HepG2 (cell line): ENCODE measurements at regions not wholly inside any gene's neighbourhood (a gene's known extent, or its start where the extent isn't known, plus 50 kb on each side); places are given as distances from the start of the nearest gene placed in this dataset.

ENCODE experiments used
- ATAC-seq: fragments of 200-7000 bp; cut with Tn5 transposase; 3 replicates; pipeline ENCODE4 v1.9.1; 2020; ENCODE audit warnings: mild to moderate bottlenecking, moderate library complexity
- BruUV-seq: library from RNA; stranded (reverse); fragments of 400-500 nt; replicated peaks from 2 replicates; lab custom pipeline; 2021; lab: Mats Ljungman, UMichigan
- CTCF ChIA-PET: fragments of 300-600 bp; formaldehyde crosslinking; extraction: SDS; loops from one replicate; lab custom pipeline; 2021; ENCODE audit warnings: low total read pairs, inconsistent platforms, low intra/inter-chr PET ratio; lab: Yijun Ruan, JAX
- POLR2A ChIA-PET: fragments of 350-600 bp; sonication (Branson Sonifier 250); formaldehyde crosslinking; loops from one replicate; lab custom pipeline; 2020; ENCODE audit warnings: antibody characterized with exemption, inconsistent platforms; lab: Yijun Ruan, JAX
- DNase-seq: peaks from one replicate; pipeline ENCODE4 v3.0.0-alpha.2; 2015; ENCODE audit warnings: low spot score
- FAIRE-seq: peaks from 3 replicates; lab custom pipeline; 2011; peaks lifted over from hg19 to GRCh38; lab: Jason Lieb, UNC
- H2AFZ ChIP-seq: one replicate; pipeline ENCODE4 v1.6.1; 2011; ENCODE audit warnings: low read length, inconsistent platforms
- H3K27ac ChIP-seq: fragments of 300-600 bp; 3 replicates; pipeline ENCODE4 v1.8.0; 2011; ENCODE audit warnings: mixed run types, mild to moderate bottlenecking, mixed read lengths, low read length, inconsistent platforms; ENCODE audit not compliant: insufficient read depth; ENCODE audit errors: extremely low read length
- H3K27me3 ChIP-seq, 2 experiments: fragments of 200-600 bp in 1 of 2; 2 replicates in 1 of 2; 3 replicates in 1 of 2; pipeline versions ENCODE4 v1.6.0 to v1.8.0; 2011; ENCODE audit warnings: low read length in 2 of 2, mild to moderate bottlenecking in 2 of 2, moderate library complexity in 2 of 2, inconsistent platforms in 1 of 2; ENCODE audit not compliant: insufficient read depth in 2 of 2, control insufficient read depth in 1 of 2
- H3K36me3 ChIP-seq, 2 experiments: fragments of 200-600 bp in 1 of 2; replicated peaks in 1 of 2; 2 replicates in 1 of 2; 3 replicates in 1 of 2; pipeline versions ENCODE4 v1.5.1 to v1.8.0; 2011; ENCODE audit warnings: low read length in 2 of 2, inconsistent platforms in 1 of 2; ENCODE audit not compliant: insufficient read depth in 2 of 2, control insufficient read depth in 1 of 2
- H3K4me1 ChIP-seq: 2 replicates; pipeline ENCODE4 v1.5.1; 2012; ENCODE audit warnings: low read length, inconsistent platforms; ENCODE audit not compliant: insufficient read depth
- H3K4me2 ChIP-seq: 2 replicates; pipeline ENCODE4 v1.6.0; 2011; ENCODE audit warnings: low read depth, low read length, inconsistent platforms
- H3K4me3 ChIP-seq, 3 experiments: fragments of 200-600 bp in 1 of 3; sonication (generic), shearing (Covaris generic) in 1 of 3; replicated peaks in 1 of 3; 2 replicates each; pipeline ENCODE4 v1.5.1; 2011 to 2016; ENCODE audit warnings: low read length in 3 of 3, inconsistent platforms in 2 of 3, low read depth in 2 of 3, mild to moderate bottlenecking in 2 of 3, control low read depth in 1 of 3, mixed read lengths in 1 of 3; ENCODE audit not compliant: insufficient read depth in 1 of 3
- H3K79me2 ChIP-seq: one replicate; pipeline ENCODE4 v1.6.1; 2011; ENCODE audit warnings: low read length, inconsistent platforms; ENCODE audit not compliant: insufficient read depth
- H3K9ac ChIP-seq: 2 replicates; pipeline ENCODE4 v1.6.0; 2011; ENCODE audit warnings: mild to moderate bottlenecking, low read depth, low read length, inconsistent platforms; ENCODE audit not compliant: insufficient read depth
- H3K9me3 ChIP-seq: 2 replicates; pipeline ENCODE4 v1.5.1; 2012; ENCODE audit warnings: mild to moderate bottlenecking, low read length
- H4K20me1 ChIP-seq: 2 replicates; pipeline ENCODE4 v1.6.0; 2011; ENCODE audit warnings: inconsistent platforms, mild to moderate bottlenecking, low read length, moderate library complexity; ENCODE audit not compliant: insufficient read depth
- AFF4 ChIP-seq: sonication (generic); formaldehyde crosslinking; IDR thresholded peaks from 2 replicates; pipeline ENCODE4 v1.4.0; 2020; ENCODE audit warnings: missing genetic modification reagents
- ELF3 ChIP-seq: IDR thresholded peaks from 2 replicates; pipeline ENCODE4 v1.6.1; 2016; ENCODE audit warnings: missing genetic modification reagents, missing compliant biosample characterization
- HINFP ChIP-seq: sonication (generic); formaldehyde crosslinking; IDR thresholded peaks from 2 replicates; pipeline ENCODE4 v1.4.0; 2020; ENCODE audit warnings: low read depth, mild to moderate bottlenecking, missing genetic modification reagents
- NR2F2 ChIP-seq: IDR thresholded peaks from 2 replicates; pipeline ENCODE4 v1.6.1; 2012; ENCODE audit warnings: low read depth, inconsistent platforms, borderline replicate concordance
- SMAD3 ChIP-seq: sonication (generic); formaldehyde crosslinking; IDR thresholded peaks from 2 replicates; pipeline ENCODE4 v1.4.0; 2020; ENCODE audit warnings: missing genetic modification reagents
- ZBTB20 ChIP-seq: sonication (generic); formaldehyde crosslinking; IDR thresholded peaks from 2 replicates; pipeline ENCODE4 v1.8.1; 2023; ENCODE audit warnings: missing genetic modification reagents, low read depth, mild to moderate bottlenecking, borderline replicate concordance
- ZBTB37 ChIP-seq: sonication (generic); formaldehyde crosslinking; IDR thresholded peaks from 2 replicates; pipeline ENCODE4 v1.4.0; 2020; ENCODE audit warnings: mild to moderate bottlenecking, missing genetic modification reagents
- ZNF562 ChIP-seq: sonication (generic); formaldehyde crosslinking; IDR thresholded peaks from 2 replicates; pipeline ENCODE4 v1.8.0; 2022; ENCODE audit warnings: missing genetic modification reagents, borderline replicate concordance
- ZNF660 ChIP-seq: sonication (generic); formaldehyde crosslinking; IDR thresholded peaks from 2 replicates; pipeline ENCODE4 v1.5.1; 2020; ENCODE audit warnings: mild to moderate bottlenecking, low read depth, missing genetic modification reagents, borderline replicate concordance
- ZNF770 ChIP-seq: sonication (generic); formaldehyde crosslinking; IDR thresholded peaks from 2 replicates; pipeline ENCODE4 v1.5.0; 2020; ENCODE audit warnings: mild to moderate bottlenecking, missing genetic modification reagents
- WGBS: methylation state at CpG from one replicate; pipeline ENCODE4 v1.1.6; 2017; ENCODE audit warnings: low lambda C conversion rate; 5-methylcytosine and 5-hydroxymethylcytosine counted together
- in situ Hi-C: cut with HindIII; loops from 2 replicates; pipeline ENCODE4 v1.10.0; 2017; ENCODE audit warnings: low pct_unique_long_range_greater_than_20kb; ENCODE audit not compliant: extremely low pct_ligation_motif_present
- intact Hi-C: fragments of 100-400 bp; cut with micrococcal nuclease; formaldehyde crosslinking; loops from one replicate; pipeline ENCODE4 v1.10.0; 2022; ENCODE audit not compliant: unreplicated experiment

DNA sequence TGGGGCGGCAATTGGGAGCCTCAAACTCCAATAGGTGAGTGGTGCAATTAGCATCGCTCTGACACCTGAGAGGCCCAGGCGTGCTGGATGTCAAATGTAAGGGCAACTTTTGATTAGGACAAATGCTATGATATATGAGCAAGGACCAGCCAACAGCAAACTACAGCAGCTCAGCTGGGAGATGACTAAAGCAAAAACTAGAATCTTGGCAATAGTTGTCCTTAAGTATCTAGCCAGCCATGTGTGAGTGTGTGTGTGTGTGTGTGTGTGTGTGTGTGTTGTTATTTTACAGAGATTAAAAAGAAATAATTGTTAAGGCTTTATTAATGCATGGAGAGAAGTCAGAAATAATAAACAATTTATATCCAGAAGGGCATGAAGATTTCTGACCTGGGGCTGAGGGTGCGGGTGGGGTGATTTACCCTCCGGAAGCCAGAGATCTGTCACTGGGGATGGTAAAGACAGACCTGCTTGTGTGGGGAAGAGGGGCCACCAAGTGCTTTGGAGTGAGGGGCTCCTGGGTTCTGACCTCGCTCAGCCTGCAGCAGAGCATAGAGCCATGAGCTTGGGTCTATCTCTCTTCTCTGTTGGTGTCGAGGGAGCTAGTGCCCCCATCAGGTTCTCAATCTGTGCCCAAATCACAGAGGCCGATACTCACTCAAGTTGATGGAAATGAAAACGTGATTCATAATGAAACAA is 77.3 kb downstream of the EMX2 start:
- 34% methylated on average over 8 of the region's 9 CpGs for WGBS
- Histone ChIP-seq H4K20me1 (no peaks in the 10 kb centered on the region), H3K9me3 (no peaks in the 10 kb centered on the region), H3K36me3 (no peaks in the 10 kb centered on the region), H3K4me2 (no peak overlapping the region), H3K27ac (no peak overlapping the region), H3K27me3 (peaks cover 0 to 40% of the 10 kb centered on the region in 2 experiments; a peak in 4 of 5 replicates), H3K9ac (no peak overlapping the region), H3K4me1 (no peaks in the 10 kb centered on the region), H2AFZ (no peak overlapping the region), H3K4me3 (no peak overlapping the region), H3K79me2 (no peaks in the 10 kb centered on the region)
- ATAC-seq (no peak), FAIRE-seq (no peak), DNase-seq (no peak)
- TF ChIP-seq ZNF562 (CRISPR knock-in tag) (no peak), ZBTB37 (CRISPR knock-in tag) (no peak), NR2F2 (no peak), ZBTB20 (CRISPR knock-in tag) (no peak), SMAD3 (CRISPR knock-in tag) (no peak), ZNF660 (no peak), HINFP (CRISPR knock-in tag) (no peak), ELF3 (no peak), AFF4 (no peak), ZNF770 (CRISPR knock-in tag) (no peak)
- intact Hi-C loops = no loop called here
- no TSS peak for BruUV-seq
- in situ Hi-C loops = no loop called here
- POLR2A ChIA-PET = no interaction called here
- CTCF ChIA-PET = no interaction called here
